ENCODE measurements at regions not wholly inside any gene's neighbourhood (a gene's known extent, or its start where the extent isn't known, plus 50 kb on each side); places are given as distances from the start of the nearest gene placed in this dataset.

DNA sequence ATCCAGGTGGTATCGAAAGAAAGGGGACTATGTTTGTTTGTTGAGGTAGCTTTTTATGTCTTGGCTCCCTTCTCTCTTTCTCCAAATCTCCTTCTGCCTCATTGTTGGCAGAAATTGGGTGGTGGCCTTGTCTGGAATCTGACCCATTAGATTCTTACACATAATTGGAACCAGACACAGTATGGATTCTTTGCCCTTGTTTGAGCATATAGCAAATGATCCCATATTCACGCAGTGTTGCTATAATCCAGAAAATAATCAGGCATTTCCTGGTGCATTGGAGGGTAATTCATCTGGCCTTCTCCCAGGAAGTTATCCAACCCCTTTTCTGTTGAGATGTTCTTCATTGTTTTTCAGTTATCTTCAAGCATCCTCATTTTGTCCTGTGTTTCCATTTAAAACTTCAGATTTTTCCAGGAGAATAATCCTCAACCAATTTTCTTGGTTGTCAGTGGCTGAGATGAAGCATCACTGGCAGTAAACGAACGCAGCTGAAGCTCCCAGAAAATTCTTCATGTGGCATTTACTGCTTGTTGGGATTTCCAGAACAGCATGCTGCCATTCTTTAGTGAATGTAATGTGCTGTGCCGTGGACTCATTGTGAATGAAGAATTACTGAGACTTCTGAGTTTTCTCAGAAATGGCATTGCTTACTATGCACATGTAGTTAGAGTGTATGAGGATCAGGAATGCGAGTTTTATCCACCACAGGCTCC, 70.5 kb upstream of the NTRK2 start:
- H4K20me1 ChIP-seq (ENCODE audit: insufficient read depth, low read length), result no peaks in the 10 kb centered on the region
- in situ Hi-C loops (cut with MboI; ENCODE audit: low sequenced_read_pairs), result no loop called here
- H3K4ac ChIP-seq (ENCODE audit: low read depth, low read length), result no peak overlapping the region
- no peak overlapping the region for H2BK20ac ChIP-seq (ENCODE audit: low read depth, low read length)
- H3K27me3 ChIP-seq (ENCODE audit: control insufficient read depth, insufficient read depth, low read length), result no peaks in the 10 kb centered on the region
- no peak overlapping the region for H3K56ac ChIP-seq (ENCODE audit: extremely low read depth, insufficient read depth, low read length)
- no TSS peak for BruUV-seq (replicated peaks)
- DNase-seq (no peak), ATAC-seq (ENCODE audit: low read depth) (no peak)
- no peaks in the 10 kb centered on the region for H3K4me1 ChIP-seq (ENCODE audit: control insufficient read depth, insufficient read depth, low read length)
- no peak overlapping the region for H2BK5ac ChIP-seq (ENCODE audit: low read depth, low read length, poor library complexity, severe bottlenecking)
- H3K79me1 ChIP-seq (ENCODE audit: low read depth in 1 of 2, low read length in 2 of 2), result no peaks in the 10 kb centered on the region
- H3K4me2 ChIP-seq (ENCODE audit: low read depth, low read length), result no peak overlapping the region
- no peak overlapping the region for H2BK15ac ChIP-seq (ENCODE audit: low read depth, low read length)
- H3K27ac ChIP-seq (ENCODE audit: insufficient read depth, low read length), result no peak overlapping the region
- no peak overlapping the region for H3K14ac ChIP-seq (replicated peaks; ENCODE audit: low read depth, low read length)
- no peak overlapping the region for H3K18ac ChIP-seq (ENCODE audit: low read depth, low read length)
- ChIA-PET POLR2A (ENCODE audit: unreplicated experiment) (no interaction called here), CTCF (no interaction called here)
- no CpG with 5 or more reads among the region's 6 CpGs for WGBS, 2 experiments (ENCODE audit: extremely low coverage in 2 of 2, insufficient read length in 1 of 2)
- no peak overlapping the region for H2AK5ac ChIP-seq (ENCODE audit: low read depth, low read length)
- no peak overlapping the region for H2BK120ac ChIP-seq (ENCODE audit: low read depth, low read length)
- H2AK9ac ChIP-seq (replicated peaks; ENCODE audit: low read depth, low read length, poor library complexity), result no peak overlapping the region
- no peak overlapping the region for H4K5ac ChIP-seq (ENCODE audit: low read depth, low read length)
- intact Hi-C loops (cut with micrococcal nuclease), result no loop called here
- dilution Hi-C loops (cut with HindIII; ENCODE audit: low sequenced_read_pairs, unreplicated experiment), result no loop called here
- no peak overlapping the region for H4K91ac ChIP-seq (ENCODE audit: insufficient read depth, low read depth, low read length)
- H3K4me3 ChIP-seq (ENCODE audit: insufficient read depth, low read depth, low read length), result no peak overlapping the region
- no peak overlapping the region for H3K23ac ChIP-seq (ENCODE audit: low read depth, low read length)
- H4K8ac ChIP-seq (ENCODE audit: low read depth in 2 of 2, low read length in 2 of 2), result no peak overlapping the region
- H3K9me1 ChIP-seq (ENCODE audit: insufficient read depth, low read length), result no peaks in the 10 kb centered on the region
- peaks cover 12% of the 10 kb centered on the region; the same call in 1 of the 2 replicates for H3K9me3 ChIP-seq (ENCODE audit: control insufficient read depth, insufficient read depth, low read length)
- H2AFZ ChIP-seq (replicated peaks; ENCODE audit: low read length, poor library complexity), result no peak overlapping the region
- no peaks in the 10 kb centered on the region for H3K36me3 ChIP-seq (ENCODE audit: control insufficient read depth, insufficient read depth, low read length)
- TF ChIP-seq MXI1 (IDR thresholded peaks at IDR 0.05; ENCODE audit: borderline replicate concordance, low read depth, low read length), result no peak
- no peak for TF ChIP-seq MAFK (IDR thresholded peaks at IDR 0.05; ENCODE audit: low read depth, low read length)
- TF ChIP-seq RAD21 (IDR thresholded peaks at IDR 0.05; ENCODE audit: low read length), result no peak
- TF ChIP-seq SMC3 (IDR thresholded peaks at IDR 0.05; ENCODE audit: low read depth, low read length), result no peak
- TF ChIP-seq RFX5 (IDR thresholded peaks at IDR 0.05; ENCODE audit: low read depth, low read length), result no peak
- no peak overlapping the region for H3K9ac ChIP-seq (ENCODE audit: low read depth, low read length)

All from IMR-90 (cell line).